ENCODE measurements at regions not wholly inside any gene's neighbourhood (a gene's known extent, or its start where the extent isn't known, plus 50 kb on each side); places are given as distances from the start of the nearest gene placed in this dataset.

- no peak for TF ChIP-seq ZNF592 (IDR thresholded peaks at IDR 0.05)
- no peak for TF ChIP-seq BRCA1 (IDR thresholded peaks at IDR 0.05; ENCODE audit: low read depth, low read length)
- TF ChIP-seq SMAD5 (IDR thresholded peaks at IDR 0.05; ENCODE audit: low read depth), result no peak
These were observed 544.4 kb downstream of the DCDC2C start (continued) for GRCh38 chr2:4247791-4248190.

- POLR2A ChIA-PET, result no interaction called here
- TF ChIP-seq GABPA (IDR thresholded peaks at IDR 0.05; ENCODE audit: low read depth) (no peak), HSF1 (IDR thresholded peaks at IDR 0.05; ENCODE audit: low read depth, low read length) (no peak), YY1 (IDR thresholded peaks at IDR 0.05; ENCODE audit: low read depth, low read length) (no peak), HCFC1 (IDR thresholded peaks at IDR 0.05; ENCODE audit: low read length) (no peak), STAT1 (conservative IDR thresholded peaks at IDR 0.05) (no peak), SUPT20H (IDR thresholded peaks at IDR 0.05; ENCODE audit: borderline replicate concordance, control insufficient read depth, low read depth, low read length) (no peak)
- SMC1A ChIA-PET (ENCODE audit: uncharacterized antibody, unreplicated experiment), result no interaction called here
- H3K79me2 ChIP-seq (ENCODE audit: control insufficient read depth, insufficient read depth, low read length), result no peaks in the 10 kb centered on the region
- FAIRE-seq, result no peak
- RAD21 ChIA-PET (ENCODE audit: unreplicated experiment), result no interaction called here
- no peaks in the 10 kb centered on the region for H3K4me1 ChIP-seq (ENCODE audit: control insufficient read depth, insufficient read depth, low read length)
- no peak for ATAC-seq
- no peaks in the 10 kb centered on the region for H3K27me3 ChIP-seq (replicated peaks in 1 of 2; ENCODE audit: control insufficient read depth in 2 of 2, insufficient read depth in 2 of 2, low read length in 1 of 2)
- no peak overlapping the region for H3K4me3 ChIP-seq
- DNase-seq (ENCODE audit: low read depth, low spot score), result no peak
- H3K4me2 ChIP-seq (ENCODE audit: control insufficient read depth, insufficient read depth), result no peak overlapping the region
- no peaks in the 10 kb centered on the region for H3K9me3 ChIP-seq (replicated peaks; ENCODE audit: control insufficient read depth, insufficient read depth, low read length)
- H3K9ac ChIP-seq (ENCODE audit: control insufficient read depth, insufficient read depth, low read length), result no peak overlapping the region
- WGBS (ENCODE audit: insufficient coverage, insufficient replicate concordance, low lambda C conversion rate, missing lambda C conversion rate), result 22% methylated on average over 4 of the region's 4 CpGs
- no peak overlapping the region for H2AFZ ChIP-seq (ENCODE audit: control insufficient read depth, low read depth, low read length)
- H3K27ac ChIP-seq (ENCODE audit: control insufficient read depth, insufficient read depth), result no peak overlapping the region
- intact Hi-C loops (cut with micrococcal nuclease; ENCODE audit: unreplicated experiment) (no loop called here), in situ Hi-C loops (cut with MboI) (no loop called here)
- no peaks in the 10 kb centered on the region for H3K36me3 ChIP-seq (ENCODE audit: control insufficient read depth in 2 of 2, insufficient read depth in 2 of 2, low read length in 1 of 2)
- CTCF ChIA-PET, result interaction anchor here (0.6 kb wide), 1 partner anchor 1128 kb away, joined by 3 read pairs; no protein-coding TSS in a partner anchor
- no TSS peak for BruUV-seq (replicated peaks)
- H4K20me1 ChIP-seq (ENCODE audit: control insufficient read depth, insufficient read depth), result no peaks in the 10 kb centered on the region
These were observed 552.1 kb downstream of the DCDC2C start for GRCh38 chr2:4255491-4255890.

All from GM12878 (cell line).